ENCODE measurements at regions not wholly inside any gene's neighbourhood (a gene's known extent, or its start where the extent isn't known, plus 50 kb on each side); places are given as distances from the start of the nearest gene placed in this dataset.

GRCh38 chr14:86015511-86015910, 485.6 kb downstream of the FLRT2 start:
- H3K27me3 ChIP-seq (replicated peaks in 2 of 5; ENCODE audit: control insufficient read depth in 4 of 5, insufficient read depth in 5 of 5, low read length in 4 of 5), result no peaks in the 10 kb centered on the region
- ChIA-PET POLR2A (no interaction called here), CTCF (no interaction called here)
- H3K27ac ChIP-seq (ENCODE audit: insufficient read depth in 1 of 2, low read depth in 1 of 2, low read length in 2 of 2, poor library complexity in 1 of 2, severe bottlenecking in 2 of 2), result no peak overlapping the region
- no peaks in the 10 kb centered on the region for H3K4me1 ChIP-seq (ENCODE audit: control extremely low read depth in 1 of 4, control insufficient read depth in 4 of 4, insufficient read depth in 4 of 4, low read length in 3 of 4)
- WGBS (ENCODE audit: insufficient coverage), result no CpG with 5 or more reads among the region's 1 CpG
- H3K36me3 ChIP-seq (ENCODE audit: control insufficient read depth in 4 of 4, insufficient read depth in 4 of 4, low read length in 3 of 4), result no peaks in the 10 kb centered on the region
- peaks cover 0 to 4% (median 0%) of the 10 kb centered on the region in 5 experiments for H3K9me3 ChIP-seq (ENCODE audit: control extremely low read depth in 1 of 5, control insufficient read depth in 4 of 5, insufficient read depth in 2 of 5, low read depth in 1 of 5, low read length in 4 of 5)
- DNase-seq, result no peak
- H3K4me3 ChIP-seq (ENCODE audit: control insufficient read depth in 1 of 7, extremely low read depth in 1 of 7, insufficient read depth in 4 of 7, low read depth in 2 of 7, low read length in 6 of 7), result no peak overlapping the region

GRCh38 chr14:86013641-86014040, 483.7 kb downstream of the FLRT2 start:
- CTCF ChIA-PET, result no interaction called here
- Histone ChIP-seq H3K36me3 (ENCODE audit: control insufficient read depth in 4 of 4, insufficient read depth in 4 of 4, low read length in 3 of 4) (no peaks in the 10 kb centered on the region), H3K27ac (ENCODE audit: insufficient read depth in 1 of 2, low read depth in 1 of 2, low read length in 2 of 2, poor library complexity in 1 of 2, severe bottlenecking in 2 of 2) (no peak overlapping the region), H3K4me1 (ENCODE audit: control extremely low read depth in 1 of 4, control insufficient read depth in 4 of 4, insufficient read depth in 4 of 4, low read length in 3 of 4) (no peaks in the 10 kb centered on the region), H3K27me3 (replicated peaks in 2 of 5; ENCODE audit: control insufficient read depth in 4 of 5, insufficient read depth in 5 of 5, low read length in 4 of 5) (no peaks in the 10 kb centered on the region), H3K4me3 (ENCODE audit: control insufficient read depth in 1 of 7, extremely low read depth in 1 of 7, insufficient read depth in 4 of 7, low read depth in 2 of 7, low read length in 6 of 7) (no peak overlapping the region), H3K9me3 (ENCODE audit: control extremely low read depth in 1 of 5, control insufficient read depth in 4 of 5, insufficient read depth in 2 of 5, low read depth in 1 of 5, low read length in 4 of 5) (peaks cover 0 to 1% (median 0%) of the 10 kb centered on the region in 5 experiments)
- WGBS (ENCODE audit: insufficient coverage), result 100% methylated on average over 2 of the region's 3 CpGs
- POLR2A ChIA-PET, result no interaction called here
- no peak for DNase-seq

GRCh38 chr14:86012461-86012860, 482.5 kb downstream of the FLRT2 start:
- H3K9me3 ChIP-seq (ENCODE audit: control extremely low read depth in 1 of 5, control insufficient read depth in 4 of 5, insufficient read depth in 2 of 5, low read depth in 1 of 5, low read length in 4 of 5), result peaks cover 0 to 1% (median 0%) of the 10 kb centered on the region in 5 experiments
- no peak for DNase-seq
- H3K27ac ChIP-seq (ENCODE audit: insufficient read depth in 1 of 2, low read depth in 1 of 2, low read length in 2 of 2, poor library complexity in 1 of 2, severe bottlenecking in 2 of 2), result no peak overlapping the region
- H3K4me3 ChIP-seq (ENCODE audit: control insufficient read depth in 1 of 7, extremely low read depth in 1 of 7, insufficient read depth in 4 of 7, low read depth in 2 of 7, low read length in 6 of 7), result no peak overlapping the region
- WGBS (ENCODE audit: insufficient coverage), result no CpG with 5 or more reads among the region's 1 CpG
- no peaks in the 10 kb centered on the region for H3K4me1 ChIP-seq (ENCODE audit: control extremely low read depth in 1 of 4, control insufficient read depth in 4 of 4, insufficient read depth in 4 of 4, low read length in 3 of 4)
- CTCF ChIA-PET, result no interaction called here
- POLR2A ChIA-PET, result no interaction called here
- H3K36me3 ChIP-seq (ENCODE audit: control insufficient read depth in 4 of 4, insufficient read depth in 4 of 4, low read length in 3 of 4), result no peaks in the 10 kb centered on the region
- no peaks in the 10 kb centered on the region for H3K27me3 ChIP-seq (replicated peaks in 2 of 5; ENCODE audit: control insufficient read depth in 4 of 5, insufficient read depth in 5 of 5, low read length in 4 of 5)

- no peaks in the 10 kb centered on the region for H3K36me3 ChIP-seq (ENCODE audit: control insufficient read depth in 4 of 4, insufficient read depth in 4 of 4, low read length in 3 of 4)
- no peaks in the 10 kb centered on the region for H3K4me1 ChIP-seq (ENCODE audit: control extremely low read depth in 1 of 4, control insufficient read depth in 4 of 4, insufficient read depth in 4 of 4, low read length in 3 of 4)
- ChIA-PET POLR2A (no interaction called here), CTCF (no interaction called here)
- H3K4me3 ChIP-seq (ENCODE audit: control insufficient read depth in 1 of 7, extremely low read depth in 1 of 7, insufficient read depth in 4 of 7, low read depth in 2 of 7, low read length in 6 of 7), result no peak overlapping the region
- H3K27me3 ChIP-seq (replicated peaks in 2 of 5; ENCODE audit: control insufficient read depth in 4 of 5, insufficient read depth in 5 of 5, low read length in 4 of 5), result no peaks in the 10 kb centered on the region
- 100% methylated on average over 1 of the region's 3 CpGs for WGBS (ENCODE audit: insufficient coverage)
- H3K9me3 ChIP-seq (ENCODE audit: control extremely low read depth in 1 of 5, control insufficient read depth in 4 of 5, insufficient read depth in 2 of 5, low read depth in 1 of 5, low read length in 4 of 5), result peaks cover 0 to 1% (median 0%) of the 10 kb centered on the region in 5 experiments
- H3K27ac ChIP-seq (ENCODE audit: insufficient read depth in 1 of 2, low read depth in 1 of 2, low read length in 2 of 2, poor library complexity in 1 of 2, severe bottlenecking in 2 of 2), result no peak overlapping the region
- no peak for DNase-seq
Observed at GRCh38 chr14:86003998-86004397, 474.1 kb downstream of the FLRT2 start.

- DNase-seq, result no peak
- no peak overlapping the region for H3K27ac ChIP-seq (ENCODE audit: insufficient read depth in 1 of 2, low read depth in 1 of 2, low read length in 2 of 2, poor library complexity in 1 of 2, severe bottlenecking in 2 of 2)
- no peaks in the 10 kb centered on the region for H3K4me1 ChIP-seq (ENCODE audit: control extremely low read depth in 1 of 4, control insufficient read depth in 4 of 4, insufficient read depth in 4 of 4, low read length in 3 of 4)
- H3K4me3 ChIP-seq (ENCODE audit: control insufficient read depth in 1 of 7, extremely low read depth in 1 of 7, insufficient read depth in 4 of 7, low read depth in 2 of 7, low read length in 6 of 7), result no peak overlapping the region
- H3K36me3 ChIP-seq (ENCODE audit: control insufficient read depth in 4 of 4, insufficient read depth in 4 of 4, low read length in 3 of 4), result no peaks in the 10 kb centered on the region
- ChIA-PET CTCF (no interaction called here), POLR2A (no interaction called here)
- no peaks in the 10 kb centered on the region for H3K27me3 ChIP-seq (replicated peaks in 2 of 5; ENCODE audit: control insufficient read depth in 4 of 5, insufficient read depth in 5 of 5, low read length in 4 of 5)
- peaks cover 0 to 1% (median 0%) of the 10 kb centered on the region in 5 experiments for H3K9me3 ChIP-seq (ENCODE audit: control extremely low read depth in 1 of 5, control insufficient read depth in 4 of 5, insufficient read depth in 2 of 5, low read depth in 1 of 5, low read length in 4 of 5)
Observed at GRCh38 chr14:85996551-85996950, 466.6 kb downstream of the FLRT2 start.

DNA sequence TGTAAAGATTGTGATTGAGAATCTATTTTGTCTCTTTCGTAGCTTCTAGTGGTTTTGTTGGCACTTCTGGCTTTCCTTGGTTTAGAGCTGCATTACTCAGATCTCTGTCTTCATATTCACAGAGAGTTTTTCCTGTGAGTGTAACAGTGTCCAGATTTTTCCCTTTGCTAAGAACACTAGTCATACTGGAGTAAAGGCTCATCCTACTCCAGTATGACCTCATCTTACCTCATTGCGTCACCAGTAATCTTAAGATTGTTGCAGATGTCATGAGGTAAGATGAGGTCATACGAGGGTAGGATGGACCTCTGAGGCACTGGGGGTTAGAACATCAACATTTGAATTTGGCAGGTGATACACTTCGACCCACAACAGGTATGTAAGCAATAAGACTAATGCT, 461.2 kb downstream of the FLRT2 start:
- ChIA-PET CTCF (no interaction called here), POLR2A (no interaction called here)
- no peak overlapping the region for H3K4me3 ChIP-seq (ENCODE audit: control insufficient read depth in 1 of 7, extremely low read depth in 1 of 7, insufficient read depth in 4 of 7, low read depth in 2 of 7, low read length in 6 of 7)
- H3K4me1 ChIP-seq (ENCODE audit: control extremely low read depth in 1 of 4, control insufficient read depth in 4 of 4, insufficient read depth in 4 of 4, low read length in 3 of 4), result no peaks in the 10 kb centered on the region
- H3K27me3 ChIP-seq (replicated peaks in 2 of 5; ENCODE audit: control insufficient read depth in 4 of 5, insufficient read depth in 5 of 5, low read length in 4 of 5), result no peaks in the 10 kb centered on the region
- no peak for DNase-seq
- no peak overlapping the region for H3K27ac ChIP-seq (ENCODE audit: insufficient read depth in 1 of 2, low read depth in 1 of 2, low read length in 2 of 2, poor library complexity in 1 of 2, severe bottlenecking in 2 of 2)
- WGBS (ENCODE audit: insufficient coverage), result 96% methylated on average over 3 of the region's 4 CpGs
- H3K9me3 ChIP-seq (ENCODE audit: control extremely low read depth in 1 of 5, control insufficient read depth in 4 of 5, insufficient read depth in 2 of 5, low read depth in 1 of 5, low read length in 4 of 5), result no peaks in the 10 kb centered on the region
- no peaks in the 10 kb centered on the region for H3K36me3 ChIP-seq (ENCODE audit: control insufficient read depth in 4 of 4, insufficient read depth in 4 of 4, low read length in 3 of 4)

- ChIA-PET POLR2A (no interaction called here), CTCF (no interaction called here)
- Histone ChIP-seq H3K9me3 (ENCODE audit: control extremely low read depth in 1 of 5, control insufficient read depth in 4 of 5, insufficient read depth in 2 of 5, low read depth in 1 of 5, low read length in 4 of 5) (no peaks in the 10 kb centered on the region), H3K4me3 (ENCODE audit: control insufficient read depth in 1 of 7, extremely low read depth in 1 of 7, insufficient read depth in 4 of 7, low read depth in 2 of 7, low read length in 6 of 7) (no peak overlapping the region), H3K27me3 (replicated peaks in 2 of 5; ENCODE audit: control insufficient read depth in 4 of 5, insufficient read depth in 5 of 5, low read length in 4 of 5) (no peaks in the 10 kb centered on the region), H3K27ac (ENCODE audit: insufficient read depth in 1 of 2, low read depth in 1 of 2, low read length in 2 of 2, poor library complexity in 1 of 2, severe bottlenecking in 2 of 2) (no peak overlapping the region), H3K4me1 (ENCODE audit: control extremely low read depth in 1 of 4, control insufficient read depth in 4 of 4, insufficient read depth in 4 of 4, low read length in 3 of 4) (no peaks in the 10 kb centered on the region), H3K36me3 (ENCODE audit: control insufficient read depth in 4 of 4, insufficient read depth in 4 of 4, low read length in 3 of 4) (no peaks in the 10 kb centered on the region)
- no peak for DNase-seq
- WGBS (ENCODE audit: insufficient coverage), result 50% methylated on average over 2 of the region's 5 CpGs
Observed at GRCh38 chr14:85987907-85988306, 458.0 kb downstream of the FLRT2 start.

All from common myeloid progenitor, CD34-positive (primary cell).